ENCODE measurements at regions not wholly inside any gene's neighbourhood (a gene's known extent, or its start where the extent isn't known, plus 50 kb on each side); places are given as distances from the start of the nearest gene placed in this dataset.

GRCh38 chr14:43697003-43697402, 810.1 kb downstream of the FSCB start:
- H3K36me3 ChIP-seq: no peaks in the 10 kb centered on the region
- TF ChIP-seq POLR2AphosphoS5 (IDR thresholded peaks at IDR 0.05; ENCODE audit: insufficient read depth in 1 of 2, low read depth in 1 of 2): no peak
- TF ChIP-seq CTCF (IDR thresholded peaks at IDR 0.05): no peak
- TF ChIP-seq POLR2A (IDR thresholded peaks at IDR 0.05): no peak
- no peak overlapping the region for H3K4me3 ChIP-seq
- no peaks in the 10 kb centered on the region for H3K4me1 ChIP-seq
- DNase-seq (ENCODE audit: extremely low spot score in 2 of 2): no peak
- H3K27me3 ChIP-seq: no peaks in the 10 kb centered on the region
- intact Hi-C loops (cut with DNase I): no loop called here
- H3K27ac ChIP-seq: no peak overlapping the region
- H3K9me3 ChIP-seq: no peaks in the 10 kb centered on the region

DNA sequence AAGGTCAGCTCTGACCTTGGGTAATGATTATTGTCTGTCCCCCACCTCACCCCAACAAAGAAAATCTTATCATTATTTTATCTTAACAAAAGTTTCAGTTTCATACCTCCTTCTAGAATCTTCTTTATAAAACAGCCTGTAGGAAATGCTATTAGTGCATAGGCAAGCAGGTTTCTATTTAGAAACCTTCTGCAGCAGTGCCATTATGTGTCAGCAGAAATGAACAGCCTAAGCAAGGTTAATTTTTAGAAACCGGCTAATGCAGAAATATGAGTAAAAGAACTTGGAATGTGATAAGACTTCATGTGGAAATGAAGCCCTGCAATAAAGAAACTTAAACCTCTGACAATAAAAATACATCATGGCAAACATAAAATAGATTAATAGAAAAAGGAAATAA, 814.4 kb downstream of the FSCB start:
- intact Hi-C loops (cut with DNase I): no loop called here
- Histone ChIP-seq H3K4me3 (no peak overlapping the region), H3K27ac (no peak overlapping the region), H3K36me3 (no peaks in the 10 kb centered on the region), H3K27me3 (no peaks in the 10 kb centered on the region), H3K4me1 (peaks cover 1% of the 10 kb centered on the region), H3K9me3 (no peaks in the 10 kb centered on the region)
- TF ChIP-seq POLR2A (IDR thresholded peaks at IDR 0.05) (no peak), CTCF (IDR thresholded peaks at IDR 0.05) (no peak), POLR2AphosphoS5 (IDR thresholded peaks at IDR 0.05; ENCODE audit: insufficient read depth in 1 of 2, low read depth in 1 of 2) (no peak)
- DNase-seq (ENCODE audit: extremely low spot score in 2 of 2): no peak

DNA sequence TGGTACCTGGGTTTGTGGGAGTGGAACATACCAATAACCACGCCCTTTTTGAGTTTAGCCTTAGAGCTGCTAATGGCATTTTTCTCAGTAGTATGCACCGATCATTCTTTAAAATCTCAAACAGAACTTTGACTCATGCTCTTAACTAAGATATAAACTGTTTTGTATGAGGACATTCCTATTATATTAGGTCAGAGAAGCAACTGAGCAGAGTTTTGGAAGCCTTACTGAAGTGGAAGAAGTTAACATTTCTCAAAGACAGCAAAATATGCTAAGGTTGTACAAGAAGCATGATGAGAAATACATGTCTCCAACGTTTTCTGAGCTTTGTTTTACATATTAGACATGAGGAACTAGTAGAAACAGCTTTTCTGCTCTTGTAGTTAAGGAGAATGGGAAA, 819.2 kb downstream of the FSCB start:
- H3K27ac ChIP-seq: no peak overlapping the region
- TF ChIP-seq CTCF (IDR thresholded peaks at IDR 0.05) (no peak), POLR2AphosphoS5 (IDR thresholded peaks at IDR 0.05; ENCODE audit: insufficient read depth in 1 of 2, low read depth in 1 of 2) (no peak), POLR2A (IDR thresholded peaks at IDR 0.05) (no peak)

GRCh38 chr14:43677581-43677980, 829.5 kb downstream of the FSCB start:
- H3K9me3 ChIP-seq: no peaks in the 10 kb centered on the region
- no peaks in the 10 kb centered on the region for H3K4me1 ChIP-seq
- no peaks in the 10 kb centered on the region for H3K27me3 ChIP-seq
- H3K27ac ChIP-seq: no peak overlapping the region
- intact Hi-C loops (cut with DNase I): no loop called here
- H3K4me3 ChIP-seq: no peak overlapping the region
- DNase-seq (ENCODE audit: extremely low spot score in 2 of 2): no peak
- TF ChIP-seq POLR2AphosphoS5 (IDR thresholded peaks at IDR 0.05; ENCODE audit: insufficient read depth in 1 of 2, low read depth in 1 of 2) (no peak), CTCF (IDR thresholded peaks at IDR 0.05) (no peak), POLR2A (IDR thresholded peaks at IDR 0.05) (no peak)
- no peaks in the 10 kb centered on the region for H3K36me3 ChIP-seq

More for the DNA sequence above, 819.2 kb downstream of the FSCB start:
- Histone ChIP-seq H3K36me3 (no peaks in the 10 kb centered on the region), H3K4me3 (no peak overlapping the region), H3K9me3 (no peaks in the 10 kb centered on the region), H3K27me3 (no peaks in the 10 kb centered on the region), H3K4me1 (peaks cover 5% of the 10 kb centered on the region)
- intact Hi-C loops (cut with DNase I): no loop called here
- no peak for DNase-seq (ENCODE audit: extremely low spot score in 2 of 2)

- no peaks in the 10 kb centered on the region for H3K4me1 ChIP-seq
- no peaks in the 10 kb centered on the region for H3K9me3 ChIP-seq
- no peak for DNase-seq (ENCODE audit: extremely low spot score in 2 of 2)
- no peaks in the 10 kb centered on the region for H3K27me3 ChIP-seq
- no peak for TF ChIP-seq CTCF (IDR thresholded peaks at IDR 0.05)
- no peak for TF ChIP-seq POLR2AphosphoS5 (IDR thresholded peaks at IDR 0.05; ENCODE audit: insufficient read depth in 1 of 2, low read depth in 1 of 2)
- no peak for TF ChIP-seq POLR2A (IDR thresholded peaks at IDR 0.05)
- H3K36me3 ChIP-seq: no peaks in the 10 kb centered on the region
- intact Hi-C loops (cut with DNase I): no loop called here
- H3K4me3 ChIP-seq: no peak overlapping the region
- no peak overlapping the region for H3K27ac ChIP-seq
Measured at GRCh38 chr14:43674273-43674672, 832.8 kb downstream of the FSCB start.
